ENCODE measurements at regions not wholly inside any gene's neighbourhood (a gene's known extent, or its start where the extent isn't known, plus 50 kb on each side); places are given as distances from the start of the nearest gene placed in this dataset.
"Not testable (repeated sequence)": the region's sequence is repeated elsewhere in the genome, so short reads cannot be mapped to it uniquely, and the experiment has no call there.

DNA sequence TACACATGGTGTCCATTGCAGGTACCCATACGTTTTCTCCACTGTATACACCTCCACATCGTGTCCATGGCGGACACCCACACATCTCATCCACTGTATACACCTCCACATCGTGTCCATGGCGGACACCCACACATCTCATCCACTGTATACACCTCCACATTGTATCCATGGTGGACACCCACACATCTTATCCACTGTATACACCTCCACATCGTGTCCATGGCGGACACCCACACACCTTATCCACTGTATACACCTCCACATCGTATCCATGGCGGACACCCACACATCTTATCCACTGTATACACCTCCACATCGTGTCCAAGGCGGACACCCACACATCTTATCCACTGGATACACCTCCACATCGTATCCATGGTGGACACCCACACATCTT, 50.4 kb upstream of the TTC34 start:
- H3K27me3 Mint-ChIP-seq; CTCF ChIA-PET; intact Hi-C loops (cut with micrococcal nuclease); H3K27ac Mint-ChIP-seq; POLR2A ChIA-PET; DNase-seq; H3K4me3 Mint-ChIP-seq; H3K4me1 Mint-ChIP-seq (ENCODE audit: low read depth); H3K9me3 Mint-ChIP-seq; H3K36me3 Mint-ChIP-seq: not testable (repeated sequence)

DNA sequence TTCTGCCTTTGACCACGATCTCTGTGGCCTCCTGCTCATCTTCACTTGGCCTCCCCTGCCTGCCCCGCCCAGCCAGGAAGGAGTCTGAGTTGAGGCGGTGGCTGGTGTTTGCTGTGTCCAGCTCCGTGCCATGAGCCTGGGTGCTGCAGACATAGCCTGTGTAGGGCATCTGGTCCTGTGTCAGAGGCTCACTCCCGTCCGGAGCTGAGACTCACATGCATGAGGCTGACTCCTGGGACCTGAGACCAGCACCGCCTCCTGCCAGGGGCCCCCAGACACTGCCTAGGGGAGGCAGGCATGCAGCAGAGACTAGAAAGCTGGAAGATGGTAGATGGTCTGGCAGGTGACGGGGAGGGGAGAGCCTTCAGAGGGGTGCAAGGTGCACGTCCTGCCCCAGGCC, 52.2 kb upstream of the TTC34 start:
- CTCF ChIA-PET: interaction anchor here (1.9 kb wide), 1 partner anchor 32 kb away, joined by 5 read pairs; no protein-coding TSS in a partner anchor
- Mint-ChIP-seq H3K9me3 (no peaks in the 10 kb centered on the region), H3K4me1 (ENCODE audit: low read depth) (no peaks in the 10 kb centered on the region), H3K36me3 (no peaks in the 10 kb centered on the region), H3K27ac (no peak overlapping the region), H3K4me3 (no peak overlapping the region), H3K27me3 (peaks cover 7% of the 10 kb centered on the region)
- DNase-seq: no peak
- POLR2A ChIA-PET: no interaction called here
- intact Hi-C loops (cut with micrococcal nuclease): no loop called here

DNA sequence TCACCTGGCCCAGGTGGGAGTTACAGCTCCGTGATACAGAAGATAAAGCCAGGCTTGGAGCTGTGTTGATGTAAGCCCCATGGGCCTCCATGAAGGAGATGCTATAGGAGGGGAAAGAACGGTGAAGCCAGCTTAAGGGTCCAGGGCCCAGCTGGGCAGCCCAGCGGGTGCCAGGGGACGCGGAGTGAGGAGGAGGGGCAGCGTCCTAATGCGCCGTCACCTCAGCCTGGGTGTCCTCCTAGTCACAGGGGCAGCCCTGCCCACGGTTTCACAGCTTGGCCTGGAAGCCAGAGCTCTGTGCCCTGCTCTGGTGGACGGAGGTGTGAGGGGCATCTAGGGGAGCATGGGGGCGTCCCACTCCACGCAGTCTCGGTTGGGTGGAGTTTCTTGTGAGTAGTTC, 52.7 kb upstream of the TTC34 start:
- H3K36me3 Mint-ChIP-seq: no peaks in the 10 kb centered on the region
- H3K4me1 Mint-ChIP-seq (ENCODE audit: low read depth): no peaks in the 10 kb centered on the region
- CTCF ChIA-PET: interaction anchor here (1.9 kb wide), 1 partner anchor 32 kb away, joined by 5 read pairs; no protein-coding TSS in a partner anchor
- intact Hi-C loops (cut with micrococcal nuclease): no loop called here
- no peaks in the 10 kb centered on the region for H3K9me3 Mint-ChIP-seq
- H3K27me3 Mint-ChIP-seq: peaks cover 5% of the 10 kb centered on the region
- DNase-seq: no peak
- POLR2A ChIA-PET: no interaction called here
- no peak overlapping the region for H3K4me3 Mint-ChIP-seq
- H3K27ac Mint-ChIP-seq: no peak overlapping the region

DNA sequence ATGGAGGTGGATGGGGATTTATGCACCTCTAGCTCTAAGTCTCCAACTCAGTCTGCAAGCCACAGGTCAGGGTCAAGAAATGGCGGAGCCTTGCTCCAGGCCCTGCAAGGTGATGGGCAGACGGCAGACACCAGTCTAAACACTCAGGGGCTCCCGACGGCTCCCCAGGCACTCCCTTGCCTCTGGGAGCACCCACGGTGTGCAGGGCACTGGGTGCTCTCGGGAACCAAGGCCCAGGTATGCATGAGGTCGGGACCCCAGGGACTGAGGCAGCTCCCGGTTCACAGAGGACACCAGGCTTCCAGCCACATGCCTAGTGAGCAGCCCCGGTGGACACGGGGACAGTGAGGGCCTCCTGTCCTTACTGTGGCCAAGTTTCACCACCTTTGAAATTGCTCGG, 53.1 kb upstream of the TTC34 start:
- H3K9me3 Mint-ChIP-seq: no peaks in the 10 kb centered on the region
- peaks cover 5% of the 10 kb centered on the region for H3K27me3 Mint-ChIP-seq
- CTCF ChIA-PET: interaction anchor here (1.9 kb wide), 1 partner anchor 33 kb away, joined by 5 read pairs; no protein-coding TSS in a partner anchor
- POLR2A ChIA-PET: no interaction called here
- no peaks in the 10 kb centered on the region for H3K36me3 Mint-ChIP-seq
- H3K27ac Mint-ChIP-seq: no peak overlapping the region
- intact Hi-C loops (cut with micrococcal nuclease): no loop called here
- DNase-seq: no peak
- H3K4me3 Mint-ChIP-seq: no peak overlapping the region
- no peaks in the 10 kb centered on the region for H3K4me1 Mint-ChIP-seq (ENCODE audit: low read depth)

DNA sequence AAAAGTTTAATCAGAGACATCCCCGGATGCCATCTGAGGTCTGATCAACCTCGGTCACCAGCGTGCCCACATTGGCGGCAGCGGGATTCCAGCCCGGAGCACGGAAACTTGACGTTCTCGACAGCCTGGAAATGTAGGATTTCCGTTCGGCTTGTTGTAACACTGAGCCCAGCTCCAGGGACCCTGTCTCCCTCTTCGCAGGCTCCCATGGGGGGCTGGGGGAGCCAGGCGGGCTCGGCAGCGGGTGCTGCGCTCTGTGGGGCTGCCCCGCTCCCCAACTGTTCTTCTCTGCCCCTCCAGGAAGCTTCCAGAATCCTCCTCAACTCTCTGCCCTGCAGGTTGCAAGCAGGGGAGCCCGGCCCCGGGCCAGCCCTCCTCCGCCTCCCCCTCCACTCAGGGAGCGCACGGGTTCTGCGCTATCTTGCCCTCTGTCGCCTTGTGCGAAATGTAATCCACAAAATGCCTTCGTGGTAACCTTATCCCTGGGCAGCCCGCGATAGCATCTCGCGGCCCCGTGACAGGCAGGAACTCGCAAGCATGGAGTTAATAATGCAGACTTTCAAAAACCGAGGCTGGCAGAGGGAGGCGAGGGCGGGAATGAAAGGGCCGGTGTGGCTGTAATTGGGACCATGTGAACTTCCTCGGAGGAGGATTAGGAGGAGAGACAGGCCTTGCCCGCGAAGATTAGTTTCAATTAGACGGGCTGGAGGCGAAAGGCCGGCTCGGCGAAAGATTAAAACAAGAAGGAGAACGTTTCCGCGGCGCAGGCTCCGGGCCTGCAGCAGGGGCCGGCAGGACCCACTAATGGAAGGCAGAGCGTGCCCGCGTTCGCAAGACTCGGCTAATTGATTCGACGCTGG, 53.9 kb upstream of the TTC34 start:
- Mint-ChIP-seq H3K27ac (no peak overlapping the region), H3K9me3 (no peaks in the 10 kb centered on the region), H3K27me3 (peaks cover 1% of the 10 kb centered on the region), H3K36me3 (no peaks in the 10 kb centered on the region), H3K4me3 (no peak overlapping the region), H3K4me1 (ENCODE audit: low read depth) (no peaks in the 10 kb centered on the region)
- DNase-seq: no peak
- intact Hi-C loops (cut with micrococcal nuclease): no loop called here
- ChIA-PET CTCF (no interaction called here), POLR2A (no interaction called here)

DNA sequence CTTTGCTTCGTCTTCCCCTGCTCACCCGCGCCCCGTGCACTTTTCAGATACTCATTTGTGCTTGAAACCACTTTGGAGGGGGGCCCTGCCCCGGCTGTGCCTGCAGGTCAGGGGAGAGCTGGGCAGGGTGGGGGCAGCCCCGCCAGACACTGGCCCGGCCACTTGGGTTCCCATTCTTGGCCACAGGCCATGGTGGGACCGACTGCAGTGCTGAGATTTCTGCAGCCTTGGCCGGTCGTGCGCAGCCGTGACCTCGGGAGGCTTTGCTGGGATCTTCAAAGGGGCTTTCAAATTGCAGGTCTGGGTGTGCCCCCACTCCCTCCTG, 54.5 kb upstream of the TTC34 start:
- Mint-ChIP-seq H3K9me3 (no peaks in the 10 kb centered on the region), H3K4me3 (no peak overlapping the region), H3K4me1 (ENCODE audit: low read depth) (no peaks in the 10 kb centered on the region), H3K27me3 (no peaks in the 10 kb centered on the region), H3K27ac (no peak overlapping the region), H3K36me3 (no peaks in the 10 kb centered on the region)
- no peak for DNase-seq
- POLR2A ChIA-PET: no interaction called here
- intact Hi-C loops (cut with micrococcal nuclease): no loop called here
- CTCF ChIA-PET: no interaction called here

DNA sequence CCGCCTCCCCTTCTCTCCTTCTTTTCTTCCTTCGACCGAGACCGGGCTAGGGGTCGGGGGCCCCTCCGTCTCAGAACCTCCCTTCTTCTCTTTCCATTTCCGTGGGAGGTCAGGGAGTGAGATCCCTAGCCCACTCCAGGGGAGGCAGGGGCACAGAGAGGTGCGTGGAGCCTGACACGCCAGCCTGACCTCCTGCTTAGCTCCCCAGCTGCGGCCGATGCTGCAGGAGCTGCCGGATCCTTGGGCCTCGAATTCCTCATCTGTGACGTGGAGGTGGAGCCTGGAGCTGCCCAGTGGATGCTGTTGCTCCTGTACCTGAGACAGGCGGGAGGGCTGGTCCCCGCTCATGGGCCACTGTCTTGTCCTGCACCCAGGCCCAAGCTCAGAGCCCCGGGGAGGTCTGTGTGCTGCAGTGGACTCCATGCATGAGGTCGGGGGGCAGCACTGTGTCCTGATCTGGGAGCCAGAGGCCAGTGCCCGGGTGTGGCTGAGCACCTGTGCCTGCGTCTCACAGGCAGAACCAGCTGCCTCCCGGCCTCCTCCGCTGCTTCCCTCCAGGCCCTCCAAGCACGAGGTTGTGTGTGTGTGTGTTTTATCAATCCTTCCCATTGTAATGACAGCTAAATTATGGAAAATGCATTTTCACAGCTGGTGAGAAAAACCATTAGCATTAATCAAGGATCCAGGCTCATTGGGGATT, 55.3 kb upstream of the TTC34 start:
- POLR2A ChIA-PET: no interaction called here
- Mint-ChIP-seq H3K27ac (no peak overlapping the region), H3K4me1 (ENCODE audit: low read depth) (no peaks in the 10 kb centered on the region), H3K27me3 (no peaks in the 10 kb centered on the region), H3K4me3 (no peak overlapping the region), H3K9me3 (no peaks in the 10 kb centered on the region), H3K36me3 (no peaks in the 10 kb centered on the region)
- intact Hi-C loops (cut with micrococcal nuclease): no loop called here
- CTCF ChIA-PET: no interaction called here
- DNase-seq: no peak

DNA sequence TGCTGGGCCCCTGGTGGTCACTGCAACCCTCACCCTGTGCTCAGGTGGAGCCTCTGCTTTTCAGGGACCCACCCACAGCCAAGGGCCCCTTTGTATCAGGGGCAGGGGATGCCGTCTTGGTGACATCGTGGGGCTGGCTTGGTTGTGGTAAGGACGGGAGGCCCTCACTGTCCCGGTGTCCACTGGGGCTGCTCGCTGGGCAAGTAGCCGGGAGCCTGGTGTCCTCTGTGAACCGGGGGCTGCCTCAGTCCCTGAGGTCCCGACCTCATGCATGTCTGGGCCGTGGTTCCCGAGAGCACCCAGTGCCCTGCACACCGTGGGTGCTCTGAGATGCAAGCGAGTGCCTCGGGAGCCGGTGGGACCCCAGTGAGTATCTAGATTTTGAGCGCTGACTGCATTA, 56.0 kb upstream of the TTC34 start:
- ChIA-PET POLR2A (no interaction called here), CTCF (no interaction called here)
- Mint-ChIP-seq H3K27me3 (no peaks in the 10 kb centered on the region), H3K9me3 (no peaks in the 10 kb centered on the region), H3K4me1 (ENCODE audit: low read depth) (no peaks in the 10 kb centered on the region), H3K4me3 (no peak overlapping the region), H3K36me3 (no peaks in the 10 kb centered on the region), H3K27ac (no peak overlapping the region)
- intact Hi-C loops (cut with micrococcal nuclease): no loop called here
- DNase-seq: no peak

DNA sequence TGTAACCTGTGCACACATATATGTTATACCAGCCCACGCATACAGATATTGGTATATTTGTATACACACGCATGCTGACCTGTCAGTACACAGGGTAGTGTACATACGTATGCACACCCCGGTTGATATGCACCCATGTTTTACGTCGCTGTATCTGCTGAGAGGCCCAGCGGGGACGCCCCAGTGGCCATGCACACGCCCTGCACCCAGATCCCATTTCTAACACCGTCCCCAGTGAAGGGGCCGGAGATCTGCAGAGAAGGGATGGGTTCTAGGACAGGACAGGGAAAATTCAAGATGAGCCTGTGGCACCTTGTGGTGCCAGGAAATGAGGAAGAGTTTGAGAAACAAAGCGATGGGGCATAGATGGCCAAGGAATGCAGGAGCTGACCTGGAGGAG, 57.2 kb upstream of the TTC34 start:
- Mint-ChIP-seq H3K27ac (no peak overlapping the region), H3K9me3 (no peaks in the 10 kb centered on the region), H3K27me3 (no peaks in the 10 kb centered on the region), H3K4me3 (no peak overlapping the region), H3K4me1 (ENCODE audit: low read depth) (no peaks in the 10 kb centered on the region), H3K36me3 (no peaks in the 10 kb centered on the region)
- intact Hi-C loops (cut with micrococcal nuclease): no loop called here
- no peak for DNase-seq
- CTCF ChIA-PET: no interaction called here
- POLR2A ChIA-PET: no interaction called here

DNA sequence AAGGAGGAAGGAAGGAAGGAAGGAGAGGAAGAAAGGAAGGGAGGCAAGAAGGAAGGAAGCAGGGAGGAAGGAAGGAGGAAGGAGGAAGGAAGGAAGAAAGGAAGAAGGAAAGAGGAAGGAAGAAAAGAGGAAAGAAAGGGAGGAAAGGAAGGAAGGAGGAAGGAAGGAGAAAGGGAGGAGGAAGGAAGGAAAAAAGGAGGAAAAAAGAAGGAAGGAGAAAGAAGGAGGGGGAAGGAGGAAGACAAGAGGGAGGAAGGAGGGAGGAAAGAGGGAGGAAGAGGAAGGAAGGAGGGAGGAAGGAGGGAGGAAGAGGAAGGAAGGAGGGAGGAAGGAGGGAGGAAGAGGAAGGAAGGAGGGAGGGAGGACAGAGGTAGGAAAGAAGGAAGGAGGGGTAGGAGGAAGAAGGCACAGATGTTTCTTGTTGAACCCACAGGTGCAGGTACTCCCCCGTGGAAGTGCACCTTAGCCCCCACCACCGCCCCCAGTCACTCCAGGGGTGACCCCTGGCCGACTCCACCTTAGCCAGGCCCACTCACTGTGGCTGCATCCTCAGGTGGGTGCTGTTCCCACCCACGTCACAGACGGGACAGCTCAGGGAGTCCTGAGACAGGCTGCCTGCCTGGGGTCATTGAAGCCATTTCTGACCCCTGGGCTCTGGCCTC, 57.9 kb upstream of the TTC34 start:
- no peak overlapping the region for H3K27ac Mint-ChIP-seq
- no peaks in the 10 kb centered on the region for H3K9me3 Mint-ChIP-seq
- intact Hi-C loops (cut with micrococcal nuclease): no loop called here
- H3K27me3 Mint-ChIP-seq: no peaks in the 10 kb centered on the region
- H3K4me3 Mint-ChIP-seq: no peak overlapping the region
- H3K4me1 Mint-ChIP-seq (ENCODE audit: low read depth): no peaks in the 10 kb centered on the region
- ChIA-PET POLR2A (no interaction called here), CTCF (no interaction called here)
- no peaks in the 10 kb centered on the region for H3K36me3 Mint-ChIP-seq
- DNase-seq: no peak

DNA sequence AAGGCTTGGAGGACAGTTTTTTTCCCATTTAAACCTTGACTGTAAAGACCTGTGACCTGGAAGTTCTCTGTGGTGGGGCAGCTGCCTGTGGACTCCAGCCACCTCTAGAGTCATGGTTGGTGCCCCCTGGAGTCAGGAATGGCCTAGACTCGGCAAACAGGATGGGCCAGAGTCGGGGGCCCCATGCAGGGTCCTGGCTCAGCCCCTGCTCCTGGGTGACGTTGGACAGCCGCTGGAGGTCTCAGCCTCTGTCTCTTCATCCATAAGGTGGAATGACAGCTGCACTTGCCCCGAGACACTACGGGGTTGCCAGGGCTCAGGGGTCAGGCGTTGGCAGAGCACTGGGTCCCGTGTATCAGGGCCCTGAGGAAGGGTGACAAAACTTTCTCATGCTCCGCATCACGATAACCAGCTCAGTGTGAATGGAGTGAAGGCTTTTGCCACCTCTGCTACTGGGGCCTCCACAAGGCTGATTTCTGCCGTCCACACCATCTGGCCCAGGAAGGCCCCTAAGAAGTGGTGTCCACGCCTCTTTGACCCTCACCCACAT, 58.5 kb upstream of the TTC34 start:
- DNase-seq: no peak
- H3K27ac Mint-ChIP-seq: no peak overlapping the region
- no peaks in the 10 kb centered on the region for H3K9me3 Mint-ChIP-seq
- POLR2A ChIA-PET: no interaction called here
- no peaks in the 10 kb centered on the region for H3K4me1 Mint-ChIP-seq (ENCODE audit: low read depth)
- intact Hi-C loops (cut with micrococcal nuclease): no loop called here
- CTCF ChIA-PET: no interaction called here
- H3K27me3 Mint-ChIP-seq: no peaks in the 10 kb centered on the region
- H3K36me3 Mint-ChIP-seq: no peaks in the 10 kb centered on the region
- no peak overlapping the region for H3K4me3 Mint-ChIP-seq

DNA sequence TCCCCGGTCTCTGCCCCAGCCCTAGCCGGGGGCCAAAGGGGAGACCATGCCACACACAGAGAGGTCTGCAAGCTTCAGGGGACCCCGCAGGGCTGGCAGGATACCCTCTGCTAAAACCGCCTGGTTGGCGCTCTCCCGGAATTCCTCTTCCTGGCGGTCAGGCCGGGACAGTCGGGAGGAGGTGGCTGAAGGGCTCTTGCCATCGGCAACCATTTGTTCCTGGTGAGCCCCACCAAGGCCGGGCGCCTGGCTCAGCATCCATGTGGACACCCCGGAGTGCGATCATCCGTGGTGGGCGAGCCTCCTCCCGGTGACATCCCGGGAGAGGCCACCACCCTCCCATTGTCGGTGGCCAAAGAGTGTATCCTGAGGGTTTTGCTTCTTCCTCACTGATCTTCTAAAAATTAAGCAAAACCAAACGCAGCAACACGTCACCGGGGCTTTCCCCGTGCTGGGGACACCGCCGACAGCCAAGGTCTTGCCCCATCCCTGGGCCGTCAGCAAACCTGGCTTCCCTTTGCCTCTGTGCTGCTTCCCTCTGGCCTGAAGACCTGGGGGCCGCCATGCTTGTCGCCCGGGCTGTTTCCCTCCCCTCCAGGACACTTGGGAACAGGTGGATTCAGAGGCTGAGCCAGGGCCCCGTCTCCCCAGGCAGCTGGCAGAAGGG, 59.1 kb upstream of the TTC34 start:
- H3K27ac Mint-ChIP-seq: no peak overlapping the region
- DNase-seq: no peak
- H3K9me3 Mint-ChIP-seq: no peaks in the 10 kb centered on the region
- intact Hi-C loops (cut with micrococcal nuclease): no loop called here
- H3K4me3 Mint-ChIP-seq: no peak overlapping the region
- H3K27me3 Mint-ChIP-seq: no peaks in the 10 kb centered on the region
- CTCF ChIA-PET: no interaction called here
- no peaks in the 10 kb centered on the region for H3K4me1 Mint-ChIP-seq (ENCODE audit: low read depth)
- POLR2A ChIA-PET: no interaction called here
- H3K36me3 Mint-ChIP-seq: no peaks in the 10 kb centered on the region
